ENCODE measurements at regions not wholly inside any gene's neighbourhood (a gene's known extent, or its start where the extent isn't known, plus 50 kb on each side); places are given as distances from the start of the nearest gene placed in this dataset.
A peak's percentile ranks its signal among the peaks of the same experiment; 100 is the strongest.

DNA sequence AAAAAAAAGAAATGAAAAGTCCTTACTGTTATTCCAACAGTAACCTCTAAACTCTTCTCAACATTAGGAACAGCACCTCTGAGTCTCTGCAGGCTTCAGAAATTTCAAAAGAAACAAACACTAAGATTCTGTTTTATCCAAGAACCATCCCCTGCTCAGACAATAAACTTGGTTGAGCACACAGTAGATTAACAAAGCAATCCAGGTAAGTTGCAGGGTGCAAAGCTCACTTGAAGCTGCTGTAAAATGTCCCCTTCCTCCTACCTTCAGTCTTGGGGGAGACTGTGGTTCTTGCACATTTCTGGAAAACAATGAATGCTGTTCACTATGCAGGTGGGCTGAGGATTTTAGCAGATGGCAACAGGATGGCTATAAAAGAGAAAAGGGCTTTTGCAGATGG, 484.1 kb downstream of the IGSF11 start:
- Histone ChIP-seq H3K4me1 (ENCODE audit: low read depth) (peaks cover 13% of the 10 kb centered on the region), H3K36me3 (ENCODE audit: low read depth) (no peaks in the 10 kb centered on the region), H3K4me3 (no peak overlapping the region), H3K9me3 (no peaks in the 10 kb centered on the region)
- DNase-seq, result peak in 1 of 3 donors; percentile 28
- ATAC-seq, result peak; percentile 82
- TF ChIP-seq, protein P1, sequence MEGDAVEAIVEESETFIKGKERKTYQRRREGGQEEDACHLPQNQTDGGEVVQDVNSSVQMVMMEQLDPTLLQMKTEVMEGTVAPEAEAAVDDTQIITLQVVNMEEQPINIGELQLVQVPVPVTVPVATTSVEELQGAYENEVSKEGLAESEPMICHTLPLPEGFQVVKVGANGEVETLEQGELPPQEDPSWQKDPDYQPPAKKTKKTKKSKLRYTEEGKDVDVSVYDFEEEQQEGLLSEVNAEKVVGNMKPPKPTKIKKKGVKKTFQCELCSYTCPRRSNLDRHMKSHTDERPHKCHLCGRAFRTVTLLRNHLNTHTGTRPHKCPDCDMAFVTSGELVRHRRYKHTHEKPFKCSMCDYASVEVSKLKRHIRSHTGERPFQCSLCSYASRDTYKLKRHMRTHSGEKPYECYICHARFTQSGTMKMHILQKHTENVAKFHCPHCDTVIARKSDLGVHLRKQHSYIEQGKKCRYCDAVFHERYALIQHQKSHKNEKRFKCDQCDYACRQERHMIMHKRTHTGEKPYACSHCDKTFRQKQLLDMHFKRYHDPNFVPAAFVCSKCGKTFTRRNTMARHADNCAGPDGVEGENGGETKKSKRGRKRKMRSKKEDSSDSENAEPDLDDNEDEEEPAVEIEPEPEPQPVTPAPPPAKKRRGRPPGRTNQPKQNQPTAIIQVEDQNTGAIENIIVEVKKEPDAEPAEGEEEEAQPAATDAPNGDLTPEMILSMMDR (IDR thresholded peaks at IDR 0.05), result no peak
- intact Hi-C loops (cut with DNase I, micrococcal nuclease), result no loop called here

GRCh38 chr3:118554148-118554838, 480.4 kb downstream of the IGSF11 start:
- peak; percentile 69 for ATAC-seq

DNA sequence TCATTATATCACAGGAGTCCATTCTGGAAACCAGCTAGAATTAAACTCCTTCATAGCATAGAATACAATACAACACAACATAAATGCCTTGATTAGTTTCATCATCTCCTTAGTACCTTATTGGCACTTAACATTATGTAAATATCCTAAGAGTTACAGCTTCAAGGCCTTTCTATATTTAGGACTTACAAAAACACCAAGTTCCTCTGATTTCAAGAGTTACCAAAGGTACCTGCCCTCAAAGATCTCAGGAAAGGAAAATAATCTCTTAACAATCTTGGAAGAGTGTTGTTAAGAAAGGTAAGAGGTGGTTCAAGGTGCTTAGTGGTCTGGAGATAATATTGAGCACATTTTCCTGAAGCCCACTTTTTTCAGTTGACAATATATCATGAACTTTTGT, 477.7 kb downstream of the IGSF11 start:
- intact Hi-C loops (cut with DNase I, micrococcal nuclease), result no loop called here
- ATAC-seq, result no peak
- Histone ChIP-seq H3K9me3 (no peaks in the 10 kb centered on the region), H3K4me3 (no peak overlapping the region), H3K4me1 (ENCODE audit: low read depth) (peaks cover 4% of the 10 kb centered on the region), H3K36me3 (ENCODE audit: low read depth) (no peaks in the 10 kb centered on the region)
- TF ChIP-seq, protein P1 (IDR thresholded peaks at IDR 0.05), result no peak
- DNase-seq, result no peak

More at GRCh38 chr3:118554148-118554838, 480.4 kb downstream of the IGSF11 start:
- H3K4me3 ChIP-seq, result no peak overlapping the region
- no peaks in the 10 kb centered on the region for H3K9me3 ChIP-seq
- DNase-seq, result peak in 1 of 3 donors; percentile 24
- TF ChIP-seq, protein P1 (IDR thresholded peaks at IDR 0.05), result no peak
- H3K4me1 ChIP-seq (ENCODE audit: low read depth), result peaks cover 13% of the 10 kb centered on the region
- intact Hi-C loops (cut with DNase I, micrococcal nuclease), result no loop called here
- no peaks in the 10 kb centered on the region for H3K36me3 ChIP-seq (ENCODE audit: low read depth)

GRCh38 chr3:118557513-118557912, 477.1 kb downstream of the IGSF11 start:
- Histone ChIP-seq H3K4me1 (ENCODE audit: low read depth) (peaks cover 4% of the 10 kb centered on the region), H3K4me3 (no peak overlapping the region), H3K36me3 (ENCODE audit: low read depth) (no peaks in the 10 kb centered on the region), H3K9me3 (no peaks in the 10 kb centered on the region)
- intact Hi-C loops (cut with DNase I, micrococcal nuclease), result no loop called here
- DNase-seq (no peak), ATAC-seq (no peak)
- TF ChIP-seq, protein P1 (IDR thresholded peaks at IDR 0.05), result no peak

GRCh38 chr3:118559286-118559685, 475.4 kb downstream of the IGSF11 start:
- intact Hi-C loops (cut with DNase I, micrococcal nuclease), result no loop called here
- ATAC-seq (no peak), DNase-seq (no peak)
- Histone ChIP-seq H3K4me3 (no peak overlapping the region), H3K9me3 (no peaks in the 10 kb centered on the region), H3K4me1 (ENCODE audit: low read depth) (peaks cover 4% of the 10 kb centered on the region), H3K36me3 (ENCODE audit: low read depth) (no peaks in the 10 kb centered on the region)
- TF ChIP-seq, protein P1 (IDR thresholded peaks at IDR 0.05), result no peak
